Mucosa of rectum (tissue), 2 donors: ENCODE measurements at regions not wholly inside any gene's neighbourhood (a gene's known extent, or its start where the extent isn't known, plus 50 kb on each side); places are given as distances from the start of the nearest gene placed in this dataset.

ENCODE experiments used
- H3K27ac ChIP-seq, 2 donors: one replicate each; pipeline ENCODE4 v1.7.0; 2013; ENCODE audit warnings: inconsistent platforms in 2 of 2, low read depth in 2 of 2, low read length in 2 of 2
- H3K27me3 ChIP-seq, 2 donors: one replicate each; pipeline ENCODE4 v1.7.0; 2013; ENCODE audit warnings: low read length in 2 of 2; ENCODE audit not compliant: control insufficient read depth in 2 of 2, insufficient read depth in 2 of 2
- H3K36me3 ChIP-seq, 2 donors: one replicate each; pipeline ENCODE4 v1.7.0; 2013; ENCODE audit warnings: low read length in 2 of 2; ENCODE audit not compliant: control insufficient read depth in 2 of 2, insufficient read depth in 2 of 2
- H3K4me1 ChIP-seq, 2 donors: one replicate each; pipeline ENCODE4 v1.7.0; 2013; ENCODE audit warnings: low read length in 2 of 2, mild to moderate bottlenecking in 1 of 2; ENCODE audit not compliant: control insufficient read depth in 2 of 2, insufficient read depth in 2 of 2
- H3K4me3 ChIP-seq, 2 donors: one replicate each; pipeline ENCODE4 v1.7.0; 2013; ENCODE audit warnings: low read length in 2 of 2
- H3K9ac ChIP-seq, 2 donors: one replicate each; pipeline ENCODE4 v1.7.0; 2013; ENCODE audit warnings: low read length in 2 of 2, low read depth in 1 of 2, mild to moderate bottlenecking in 1 of 2
- H3K9me3 ChIP-seq, 2 donors: one replicate each; pipeline ENCODE4 v1.7.0; 2013; ENCODE audit warnings: low read length in 2 of 2; ENCODE audit not compliant: control insufficient read depth in 2 of 2
- donor health status: healthy.
- donor health status: Normal muscosa, but diverticular disease.

DNA sequence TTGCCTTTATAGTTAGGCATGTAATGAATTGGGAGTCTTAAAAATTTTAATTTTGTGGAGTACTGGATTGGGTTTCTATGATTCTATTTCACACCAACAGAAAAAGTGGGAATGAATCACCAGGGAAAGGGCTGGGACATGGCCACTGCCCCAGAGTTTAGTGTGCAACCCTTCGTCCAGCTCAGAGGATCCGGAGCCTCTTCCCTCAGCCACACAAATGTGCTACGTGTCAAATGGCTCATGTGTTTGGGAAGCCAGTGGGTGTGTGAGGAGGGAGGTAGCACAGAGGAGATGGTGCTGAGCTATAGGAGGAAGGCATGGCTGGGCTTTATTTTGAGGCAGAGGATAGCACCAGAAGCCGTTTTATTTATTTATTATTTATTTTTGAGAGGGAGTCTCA, 247.3 kb downstream of the SIPA1L2 start:
- Histone ChIP-seq H3K9me3 (no peaks in the 10 kb centered on the region), H3K27ac (no peak overlapping the region), H3K4me3 (no peak overlapping the region), H3K9ac (no peak overlapping the region), H3K27me3 (no peaks in the 10 kb centered on the region), H3K4me1 (peaks cover 0 to 8% of the 10 kb centered on the region in 2 donors), H3K36me3 (no peaks in the 10 kb centered on the region)

GRCh38 chr1:232381394-232382100, 248.4 kb downstream of the SIPA1L2 start:
- H3K36me3 ChIP-seq = no peaks in the 10 kb centered on the region
- H3K9me3 ChIP-seq = no peaks in the 10 kb centered on the region
- H3K9ac ChIP-seq = no peak overlapping the region
- H3K4me1 ChIP-seq = peaks cover 2 to 8% of the 10 kb centered on the region in 2 donors
- H3K27ac ChIP-seq = no peak overlapping the region
- no peak overlapping the region for H3K4me3 ChIP-seq
- no peaks in the 10 kb centered on the region for H3K27me3 ChIP-seq

DNA sequence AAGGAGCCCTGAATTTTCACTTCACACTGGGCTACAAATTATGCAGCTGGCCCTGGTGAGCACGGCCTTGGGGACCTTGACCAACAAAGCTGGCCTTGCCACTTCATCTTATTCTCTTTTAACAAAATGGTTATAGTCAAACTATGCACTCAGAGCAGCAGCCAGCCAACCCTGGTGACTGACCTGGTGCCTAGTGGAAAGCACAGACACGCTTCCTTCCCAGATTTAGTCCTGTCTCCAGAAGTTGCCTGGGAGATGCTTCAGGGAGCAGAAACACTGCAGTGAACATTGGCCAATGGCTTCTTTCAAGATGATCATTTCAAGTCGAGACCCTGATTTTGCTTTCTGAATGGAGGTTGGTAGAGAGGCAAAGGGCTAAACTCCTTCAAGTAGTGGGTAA, 249.3 kb downstream of the SIPA1L2 start:
- H3K27ac ChIP-seq = no peak overlapping the region
- no peak overlapping the region for H3K9ac ChIP-seq
- peaks cover 2 to 8% of the 10 kb centered on the region in 2 donors for H3K4me1 ChIP-seq
- H3K4me3 ChIP-seq = no peak overlapping the region
- no peaks in the 10 kb centered on the region for H3K27me3 ChIP-seq
- no peaks in the 10 kb centered on the region for H3K36me3 ChIP-seq
- H3K9me3 ChIP-seq = no peaks in the 10 kb centered on the region

GRCh38 chr1:232380131-232380530, 249.8 kb downstream of the SIPA1L2 start:
- Histone ChIP-seq H3K27ac (no peak overlapping the region), H3K9me3 (no peaks in the 10 kb centered on the region), H3K27me3 (no peaks in the 10 kb centered on the region), H3K36me3 (no peaks in the 10 kb centered on the region), H3K4me3 (no peak overlapping the region), H3K9ac (no peak overlapping the region), H3K4me1 (peaks cover 2 to 8% of the 10 kb centered on the region in 2 donors)

DNA sequence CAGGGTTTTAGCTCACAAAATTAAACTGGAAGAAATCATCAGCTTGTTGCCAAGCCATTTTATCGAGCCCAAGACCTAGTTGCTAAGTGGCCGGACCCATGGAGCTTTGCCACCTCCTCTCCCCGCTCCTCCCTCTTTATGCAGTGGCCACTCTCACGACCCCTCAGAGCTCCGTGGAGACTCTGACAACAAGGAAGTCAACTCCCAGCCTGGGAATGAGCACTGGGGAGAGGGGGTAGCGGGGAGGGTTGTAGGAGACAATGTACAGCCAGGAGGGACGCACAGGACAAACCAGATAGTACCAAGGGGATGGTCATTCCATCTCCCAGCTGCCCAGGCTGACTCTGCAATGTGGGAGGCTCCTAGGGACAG, 250.9 kb downstream of the SIPA1L2 start:
- Histone ChIP-seq H3K27ac (no peak overlapping the region), H3K36me3 (no peaks in the 10 kb centered on the region), H3K4me1 (peaks cover 2 to 8% of the 10 kb centered on the region in 2 donors), H3K9me3 (no peaks in the 10 kb centered on the region), H3K9ac (no peak overlapping the region), H3K4me3 (no peak overlapping the region), H3K27me3 (no peaks in the 10 kb centered on the region)

GRCh38 chr1:232378266-232379062, 251.5 kb downstream of the SIPA1L2 start:
- Histone ChIP-seq H3K27ac (no peak overlapping the region), H3K4me3 (no peak overlapping the region), H3K9ac (no peak overlapping the region)

DNA sequence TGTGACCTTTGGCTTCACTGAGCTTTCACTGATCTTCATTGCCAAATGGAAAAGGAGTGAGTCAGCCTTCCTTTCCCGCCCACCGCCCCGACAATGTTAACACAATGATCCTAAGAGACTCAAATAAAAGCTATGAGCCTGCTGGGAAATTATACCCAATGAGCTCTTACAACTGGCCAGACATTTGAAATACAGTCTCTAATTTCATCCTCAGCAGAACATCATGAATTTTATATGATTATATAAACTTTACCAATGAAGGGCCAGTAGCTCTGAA, 252.5 kb downstream of the SIPA1L2 start:
- no peaks in the 10 kb centered on the region for H3K36me3 ChIP-seq
- H3K9me3 ChIP-seq = no peaks in the 10 kb centered on the region
- no peak overlapping the region for H3K4me3 ChIP-seq
- peaks cover 2 to 8% of the 10 kb centered on the region in 2 donors for H3K4me1 ChIP-seq
- no peaks in the 10 kb centered on the region for H3K27me3 ChIP-seq
- no peak overlapping the region for H3K27ac ChIP-seq
- H3K9ac ChIP-seq = no peak overlapping the region

More at GRCh38 chr1:232378266-232379062, 251.5 kb downstream of the SIPA1L2 start:
- Histone ChIP-seq H3K9me3 (no peaks in the 10 kb centered on the region), H3K4me1 (peaks cover 2 to 8% of the 10 kb centered on the region in 2 donors), H3K36me3 (no peaks in the 10 kb centered on the region), H3K27me3 (no peaks in the 10 kb centered on the region)

DNA sequence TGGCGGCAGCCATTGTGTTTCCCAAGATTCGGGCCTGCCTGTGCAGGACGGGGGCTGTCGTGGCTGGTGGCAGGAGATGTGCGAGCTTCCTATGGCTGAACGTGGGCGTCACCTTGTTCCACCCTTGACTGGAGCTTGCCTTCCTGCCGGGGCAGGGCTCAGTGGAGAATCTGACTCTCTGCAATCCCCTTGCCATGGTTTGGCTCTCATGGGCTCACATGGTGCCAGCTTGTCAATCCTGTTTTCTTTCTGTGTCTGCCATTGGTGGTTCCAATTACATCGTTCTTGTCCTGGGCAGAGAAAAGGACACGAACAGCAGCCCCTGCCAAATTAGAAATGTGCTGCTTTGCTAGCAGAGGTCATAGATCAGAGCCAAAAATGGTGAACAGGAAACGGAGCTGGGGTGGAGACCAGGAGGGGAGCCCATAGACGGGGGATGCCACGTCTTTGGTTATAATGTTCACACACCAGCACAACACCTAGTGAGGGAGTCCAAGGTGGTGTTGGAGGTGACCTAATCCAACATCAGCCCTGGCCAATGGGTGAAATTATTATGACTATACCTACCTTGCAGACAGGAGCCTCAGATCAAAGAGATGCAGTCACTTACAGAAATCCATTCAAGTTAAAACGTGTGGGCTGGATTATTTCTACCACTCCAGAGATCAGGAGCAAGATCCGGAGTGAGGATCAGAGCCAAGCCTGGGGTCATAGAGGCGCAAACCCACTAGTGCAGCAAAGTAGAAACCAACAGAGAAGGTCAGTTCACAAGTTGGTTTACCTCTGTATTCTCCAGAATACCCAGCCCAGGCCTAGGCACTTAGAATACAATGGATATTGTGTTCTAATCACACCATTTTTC, 253.1 kb downstream of the SIPA1L2 start:
- H3K27ac ChIP-seq = peak overlapping the region in 1 of 2 donors; percentile 0
- peaks cover 2 to 8% of the 10 kb centered on the region in 2 donors for H3K4me1 ChIP-seq
- no peaks in the 10 kb centered on the region for H3K9me3 ChIP-seq
- H3K36me3 ChIP-seq = no peaks in the 10 kb centered on the region
- no peaks in the 10 kb centered on the region for H3K27me3 ChIP-seq
- no peak overlapping the region for H3K9ac ChIP-seq
- H3K4me3 ChIP-seq = no peak overlapping the region

- Histone ChIP-seq H3K9me3 (no peaks in the 10 kb centered on the region), H3K4me3 (no peak overlapping the region), H3K27ac (no peak overlapping the region), H3K4me1 (peaks cover 0 to 2% of the 10 kb centered on the region in 2 donors), H3K9ac (no peak overlapping the region), H3K27me3 (no peaks in the 10 kb centered on the region), H3K36me3 (no peaks in the 10 kb centered on the region)
Observed at GRCh38 chr1:232372841-232373440, 257.0 kb downstream of the SIPA1L2 start.
